Body of pancreas (tissue), 4 donors: ENCODE measurements at regions not wholly inside any gene's neighbourhood (a gene's known extent, or its start where the extent isn't known, plus 50 kb on each side); places are given as distances from the start of the nearest gene placed in this dataset.

ENCODE experiments used
- CTCF ChIP-seq, 7 experiments: fragments of 450-650 bp in 4 of 7; fragments of 200-600 bp in 3 of 7; sonication (generic) in 3 of 7; IDR thresholded peaks; one replicate each; pipeline ENCODE4 v1.5.1; 2016 to 2019; ENCODE audit warnings: antibody characterized with exemption in 7 of 7
- POLR2A ChIP-seq, 3 donors: fragments of 450-650 bp; IDR thresholded peaks; one replicate each; pipeline ENCODE4 v1.6.1; 2016; ENCODE audit warnings: antibody characterized with exemption in 3 of 3, mild to moderate bottlenecking in 2 of 3

GRCh38 chr4:134141728-134142127, 59.9 kb downstream of the PABPC4L start:
- no peak for TF ChIP-seq CTCF (IDR thresholded peaks at IDR 0.05)
- no peak for TF ChIP-seq POLR2A (IDR thresholded peaks at IDR 0.05)
